Activated naive CD8-positive, alpha-beta T cell treated with anti-CD3 and anti-CD28 coated beads, Interleukin-2, amount 50 U/mL, for 24 hours (primary cell): ENCODE measurements at regions not wholly inside any gene's neighbourhood (a gene's known extent, or its start where the extent isn't known, plus 50 kb on each side); places are given as distances from the start of the nearest gene placed in this dataset.
"Not testable (repeated sequence)": the region's sequence is repeated elsewhere in the genome, so short reads cannot be mapped to it uniquely, and the experiment has no call there.

Experiments
- ATAC-seq: fragments of 150-1000 bp; cut with Tn5 transposase; one replicate; pipeline ENCODE4 v1.10.0; 2021
- DNase-seq: peaks from one replicate; pipeline ENCODE4 v3.0.0; 2021
- H3K27ac Mint-ChIP-seq: one replicate; pipeline ENCODE4 v1.8.0; 2021; ENCODE audit warnings: mild to moderate bottlenecking, mixed read lengths
- H3K27me3 Mint-ChIP-seq: one replicate; pipeline ENCODE4 v1.8.0; 2021; ENCODE audit warnings: mixed read lengths
- H3K36me3 Mint-ChIP-seq: one replicate; pipeline ENCODE4 v1.8.0; 2021; ENCODE audit warnings: low read depth, mixed read lengths
- H3K4me1 Mint-ChIP-seq: one replicate; pipeline ENCODE4 v1.8.0; 2021; ENCODE audit warnings: mixed read lengths
- H3K4me3 Mint-ChIP-seq: one replicate; pipeline ENCODE4 v1.8.0; 2021; ENCODE audit warnings: mild to moderate bottlenecking, moderate library complexity, mixed read lengths
- H3K9me3 Mint-ChIP-seq: one replicate; pipeline ENCODE4 v1.8.0; 2021; ENCODE audit warnings: mixed read lengths

DNA sequence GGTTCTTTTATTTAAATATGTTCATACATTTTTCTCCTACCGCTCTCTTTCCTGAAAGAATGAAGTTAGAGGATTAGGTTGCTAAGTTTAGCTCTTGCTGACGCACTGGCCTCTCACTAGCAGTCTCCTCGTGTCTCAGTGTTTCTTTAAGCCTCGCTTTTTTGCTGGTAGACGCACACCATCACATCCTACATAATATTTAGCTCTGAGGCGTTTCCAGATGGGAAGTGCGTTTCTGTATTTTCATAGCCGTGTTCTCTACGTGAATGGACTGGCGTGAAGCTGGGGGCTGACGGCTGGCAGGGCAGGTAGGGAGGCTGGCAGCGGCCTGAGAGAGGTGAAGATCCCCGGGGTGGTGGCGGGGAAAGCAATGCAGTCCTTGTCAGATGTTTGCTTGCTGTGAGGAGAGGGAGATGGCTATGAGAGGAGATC is 79.2 kb upstream of the SPRY4 start:
- Mint-ChIP-seq H3K9me3 (no peaks in the 10 kb centered on the region), H3K27ac (no peak overlapping the region), H3K36me3 (no peaks in the 10 kb centered on the region), H3K4me3 (no peak overlapping the region), H3K27me3 (no peaks in the 10 kb centered on the region), H3K4me1 (peaks cover 2% of the 10 kb centered on the region)
- no peak for ATAC-seq
- no peak for DNase-seq

DNA sequence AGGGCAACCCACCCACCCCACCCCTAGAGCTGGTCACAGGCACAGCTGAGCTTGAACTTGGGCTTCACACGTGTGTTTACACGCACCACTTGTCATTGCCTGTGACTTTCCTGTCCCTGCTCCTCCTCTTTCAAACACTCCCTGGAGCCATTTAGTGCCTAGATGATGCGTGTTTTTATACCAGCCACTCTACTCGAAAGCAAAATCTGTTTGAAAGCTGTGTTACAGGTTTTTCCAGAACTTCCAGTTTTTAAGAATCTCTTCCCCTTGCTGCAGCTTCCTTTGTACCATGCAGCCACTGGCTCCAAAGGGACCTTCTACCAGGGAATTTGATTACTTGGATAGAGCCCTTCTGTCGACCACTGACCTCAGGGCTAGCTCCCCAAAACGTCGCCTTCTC is 78.8 kb upstream of the SPRY4 start:
- ATAC-seq (no peak), DNase-seq (no peak)
- Mint-ChIP-seq H3K36me3 (no peaks in the 10 kb centered on the region), H3K9me3 (no peaks in the 10 kb centered on the region), H3K4me1 (peaks cover 2% of the 10 kb centered on the region), H3K4me3 (no peak overlapping the region), H3K27me3 (no peaks in the 10 kb centered on the region), H3K27ac (no peak overlapping the region)

DNA sequence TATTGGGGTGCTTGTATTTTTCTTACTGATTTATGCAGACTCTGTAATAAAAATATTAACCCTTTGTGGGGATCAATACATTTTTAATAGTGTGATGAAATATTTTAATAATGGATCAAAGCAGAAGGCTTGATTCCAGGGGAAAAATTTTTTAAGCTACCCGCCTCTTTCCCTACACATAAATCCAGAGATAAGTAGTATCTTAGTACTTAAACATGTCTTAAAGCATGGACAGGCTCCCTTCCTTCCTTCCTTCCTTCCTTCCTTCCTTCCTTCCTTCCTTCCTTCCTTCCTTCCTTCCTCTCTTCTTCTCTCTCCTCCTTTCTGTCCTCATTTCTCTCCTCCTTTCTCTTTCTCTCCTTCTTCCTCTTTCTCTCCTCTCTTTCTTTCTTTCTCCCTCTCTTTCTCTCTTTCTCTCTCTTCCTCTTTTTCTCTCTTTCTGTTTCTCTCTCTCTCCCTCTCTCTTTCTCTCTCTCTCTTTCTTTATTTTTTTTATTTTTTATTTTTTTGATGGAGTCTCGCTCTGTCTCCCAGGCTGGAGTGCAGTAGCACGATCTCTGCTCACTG is 78.0 kb upstream of the SPRY4 start:
- H3K4me3 Mint-ChIP-seq = no peak overlapping the region
- no peaks in the 10 kb centered on the region for H3K36me3 Mint-ChIP-seq
- no peak for DNase-seq
- H3K27ac Mint-ChIP-seq = no peak overlapping the region
- H3K27me3 Mint-ChIP-seq = no peaks in the 10 kb centered on the region
- H3K9me3 Mint-ChIP-seq = no peaks in the 10 kb centered on the region
- peaks cover 2% of the 10 kb centered on the region for H3K4me1 Mint-ChIP-seq
- no peak for ATAC-seq

DNA sequence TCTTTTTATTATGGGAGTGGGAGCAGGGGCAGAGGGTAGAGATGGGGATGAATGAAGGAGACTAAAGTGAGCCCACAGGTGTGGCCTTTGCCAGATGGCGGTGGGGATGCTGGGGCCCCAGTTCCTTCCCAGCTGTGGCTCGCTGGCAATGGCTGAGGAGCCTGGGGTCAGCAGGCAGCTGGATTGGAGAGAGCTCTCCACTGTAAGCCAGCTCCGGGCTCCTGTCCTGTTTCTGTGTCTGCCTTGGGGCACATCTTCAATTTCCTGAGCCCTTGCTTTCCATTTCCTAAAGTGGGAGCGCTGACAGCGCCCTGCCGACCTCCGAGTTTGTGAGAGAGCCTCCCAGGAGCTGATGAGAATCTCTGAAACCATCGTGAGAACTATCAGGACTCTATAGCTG is 75.6 kb upstream of the SPRY4 start:
- no peak for ATAC-seq
- Mint-ChIP-seq H3K4me3 (no peak overlapping the region), H3K27ac (no peak overlapping the region), H3K9me3 (peaks cover 14% of the 10 kb centered on the region), H3K27me3 (no peaks in the 10 kb centered on the region), H3K36me3 (peaks cover 7% of the 10 kb centered on the region), H3K4me1 (peaks cover 2% of the 10 kb centered on the region)
- no peak for DNase-seq

DNA sequence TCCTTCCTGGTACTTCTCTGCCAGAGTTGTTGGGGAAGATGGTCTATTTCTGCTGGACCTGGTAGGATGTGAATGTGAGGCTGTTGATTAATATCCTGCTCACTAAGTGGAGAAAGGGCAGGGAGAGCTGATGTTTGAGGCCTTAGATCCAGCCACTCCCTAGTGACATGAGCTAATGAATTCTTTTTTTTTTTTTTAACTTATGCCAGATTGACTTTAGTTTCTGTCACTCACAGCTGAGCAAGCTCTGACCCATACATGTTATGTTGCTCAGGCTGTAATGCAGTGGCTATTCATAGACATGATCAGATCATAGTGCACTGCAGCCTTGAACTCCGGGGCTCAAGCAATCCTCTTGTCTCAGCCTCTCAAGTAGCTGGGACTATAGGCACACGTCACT is 75.1 kb upstream of the SPRY4 start:
- Mint-ChIP-seq H3K4me1 (peaks cover 2% of the 10 kb centered on the region), H3K36me3 (peaks cover 7% of the 10 kb centered on the region), H3K4me3 (no peak overlapping the region), H3K27ac (no peak overlapping the region), H3K27me3 (no peaks in the 10 kb centered on the region), H3K9me3 (peaks cover 19% of the 10 kb centered on the region)
- ATAC-seq (no peak), DNase-seq (no peak)

DNA sequence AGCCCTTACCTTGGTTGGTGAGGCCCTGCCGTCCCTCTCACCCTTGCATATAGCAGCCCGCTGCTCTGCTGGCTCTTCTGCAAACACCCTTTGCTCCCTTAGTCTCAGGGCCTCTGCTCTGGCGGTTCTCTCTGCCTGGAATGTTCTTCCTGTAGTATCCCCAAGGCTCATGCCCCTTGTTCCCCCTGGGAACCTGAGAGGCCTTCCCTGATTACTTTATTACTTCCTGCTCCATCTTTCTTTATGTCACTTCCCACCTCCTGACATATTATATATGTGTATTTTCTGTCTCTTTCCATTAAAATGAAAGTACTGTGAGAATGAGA is 73.9 kb upstream of the SPRY4 start:
- peaks cover 19% of the 10 kb centered on the region for H3K9me3 Mint-ChIP-seq
- DNase-seq (no peak), ATAC-seq (no peak)
- no peak overlapping the region for H3K4me3 Mint-ChIP-seq
- H3K27me3 Mint-ChIP-seq = no peaks in the 10 kb centered on the region
- H3K36me3 Mint-ChIP-seq = peaks cover 7% of the 10 kb centered on the region
- H3K4me1 Mint-ChIP-seq = peaks cover 2% of the 10 kb centered on the region
- H3K27ac Mint-ChIP-seq = no peak overlapping the region

DNA sequence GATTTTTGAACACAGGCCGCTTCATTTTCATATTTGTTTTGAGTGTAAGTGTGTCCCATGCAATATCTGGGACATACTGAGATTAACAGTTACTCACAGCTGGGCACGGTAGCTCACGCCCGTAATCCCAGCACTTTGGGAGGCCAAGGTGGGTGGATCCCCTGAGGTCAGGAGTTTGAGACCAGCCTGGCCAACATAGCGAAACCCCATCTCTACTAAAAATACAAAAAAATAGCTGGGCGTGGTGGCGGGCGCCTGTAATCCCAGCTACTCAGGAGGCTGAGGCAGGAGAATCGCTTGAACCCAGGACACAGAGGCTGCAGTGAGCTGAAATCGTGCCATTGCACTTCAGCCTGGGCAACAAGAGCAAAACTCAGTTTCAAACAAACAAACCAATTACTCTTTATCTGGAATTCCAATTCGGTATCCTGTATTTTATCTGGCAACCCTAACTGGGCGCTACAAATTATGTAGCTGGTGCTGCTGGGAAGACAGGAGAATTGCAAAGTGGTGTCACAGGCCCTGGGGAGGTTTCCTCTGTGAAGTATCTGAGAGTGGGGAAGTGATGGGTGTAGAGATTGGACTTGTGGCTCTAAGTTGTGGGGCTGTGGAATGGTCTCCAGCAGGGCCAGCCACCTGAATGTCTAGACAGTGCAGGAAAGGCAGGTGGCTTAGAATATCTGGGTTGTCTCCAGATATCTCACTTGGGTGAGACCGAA is 73.3 kb upstream of the SPRY4 start:
- not testable (repeated sequence) for H3K4me1 Mint-ChIP-seq, H3K27ac Mint-ChIP-seq, H3K4me3 Mint-ChIP-seq, H3K36me3 Mint-ChIP-seq, ATAC-seq, DNase-seq, H3K27me3 Mint-ChIP-seq
- H3K9me3 Mint-ChIP-seq = peaks cover 19% of the 10 kb centered on the region

DNA sequence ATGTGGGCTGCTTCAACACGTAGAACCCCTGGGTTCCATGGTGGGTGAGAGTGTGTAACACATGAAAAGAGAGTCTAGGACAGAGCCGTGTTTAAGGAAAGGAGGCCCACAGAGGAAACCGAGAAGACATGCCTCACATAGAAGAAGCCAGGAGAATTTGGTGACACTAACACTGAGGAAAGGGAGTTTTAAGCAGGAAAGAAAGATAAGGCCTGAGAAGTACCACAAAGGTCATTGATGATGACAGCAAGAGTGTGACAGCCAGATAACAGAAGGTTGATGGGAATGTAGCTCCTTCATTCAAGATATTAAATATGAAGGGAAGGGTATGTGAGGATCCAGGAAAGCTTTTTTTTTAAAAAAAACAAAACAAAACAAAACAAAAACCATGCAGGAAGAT is 72.4 kb upstream of the SPRY4 start:
- Mint-ChIP-seq H3K36me3 (peaks cover 7% of the 10 kb centered on the region), H3K4me3 (no peak overlapping the region), H3K27me3 (no peaks in the 10 kb centered on the region), H3K4me1 (no peaks in the 10 kb centered on the region), H3K27ac (no peak overlapping the region), H3K9me3 (peaks cover 19% of the 10 kb centered on the region)
- ATAC-seq = no peak
- DNase-seq = no peak

DNA sequence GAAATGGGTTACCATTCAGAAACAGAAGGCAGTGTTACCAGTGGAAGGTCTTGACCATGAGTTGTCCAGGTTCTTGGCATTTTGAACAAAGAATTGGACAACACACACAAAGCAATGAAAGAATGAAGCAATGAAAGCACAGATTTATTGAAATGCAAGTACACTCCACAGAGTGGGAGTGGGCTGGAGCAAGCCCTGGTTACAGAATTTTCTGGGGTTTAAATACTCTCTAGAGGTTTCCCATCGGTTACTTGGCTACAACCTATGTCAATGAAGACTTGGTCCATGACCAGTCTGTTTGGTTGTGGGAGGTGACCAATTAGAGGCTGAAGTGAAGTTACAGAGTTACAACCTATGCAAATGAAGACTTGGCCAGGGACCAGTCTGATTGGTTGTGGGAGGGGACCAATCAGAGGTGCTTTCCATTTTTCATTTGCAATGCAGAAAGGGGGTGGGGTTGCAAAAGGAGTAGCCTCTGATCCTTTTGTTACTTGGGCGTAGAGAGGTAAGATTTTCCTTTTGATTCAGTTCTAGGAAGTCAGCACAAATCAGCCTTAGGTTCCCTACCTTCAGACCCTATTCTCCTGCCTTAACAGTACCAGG is 71.7 kb upstream of the SPRY4 start:
- Mint-ChIP-seq H3K9me3 (peaks cover 19% of the 10 kb centered on the region), H3K4me3 (no peak overlapping the region), H3K36me3 (peaks cover 7% of the 10 kb centered on the region), H3K27me3 (peaks cover 2% of the 10 kb centered on the region), H3K27ac (no peak overlapping the region), H3K4me1 (no peaks in the 10 kb centered on the region)
- no peak for DNase-seq
- no peak for ATAC-seq

DNA sequence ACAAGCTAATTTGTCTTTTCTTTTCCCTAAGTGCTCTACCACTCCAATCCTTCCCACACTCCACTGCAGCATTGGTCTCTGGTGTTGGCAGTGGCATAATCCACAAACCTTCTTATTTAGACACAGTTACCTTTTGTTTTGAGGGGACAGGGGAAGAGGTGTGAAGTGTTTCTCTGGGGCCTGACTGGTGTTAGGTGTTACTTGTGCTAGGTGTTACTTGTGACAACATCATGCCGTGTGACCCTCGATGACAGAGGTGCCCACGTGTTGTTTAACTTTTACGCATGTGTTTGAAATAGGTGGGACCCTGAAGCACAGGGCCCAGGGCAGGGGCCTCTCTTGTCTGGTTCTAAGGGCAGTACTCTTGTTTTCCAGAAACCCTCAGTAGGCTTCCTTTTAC is 70.5 kb upstream of the SPRY4 start:
- no peak overlapping the region for H3K4me3 Mint-ChIP-seq
- H3K27ac Mint-ChIP-seq = no peak overlapping the region
- H3K36me3 Mint-ChIP-seq = peaks cover 7% of the 10 kb centered on the region
- H3K27me3 Mint-ChIP-seq = peaks cover 3% of the 10 kb centered on the region
- H3K4me1 Mint-ChIP-seq = no peaks in the 10 kb centered on the region
- H3K9me3 Mint-ChIP-seq = peaks cover 19% of the 10 kb centered on the region
- DNase-seq = no peak
- ATAC-seq = no peak

DNA sequence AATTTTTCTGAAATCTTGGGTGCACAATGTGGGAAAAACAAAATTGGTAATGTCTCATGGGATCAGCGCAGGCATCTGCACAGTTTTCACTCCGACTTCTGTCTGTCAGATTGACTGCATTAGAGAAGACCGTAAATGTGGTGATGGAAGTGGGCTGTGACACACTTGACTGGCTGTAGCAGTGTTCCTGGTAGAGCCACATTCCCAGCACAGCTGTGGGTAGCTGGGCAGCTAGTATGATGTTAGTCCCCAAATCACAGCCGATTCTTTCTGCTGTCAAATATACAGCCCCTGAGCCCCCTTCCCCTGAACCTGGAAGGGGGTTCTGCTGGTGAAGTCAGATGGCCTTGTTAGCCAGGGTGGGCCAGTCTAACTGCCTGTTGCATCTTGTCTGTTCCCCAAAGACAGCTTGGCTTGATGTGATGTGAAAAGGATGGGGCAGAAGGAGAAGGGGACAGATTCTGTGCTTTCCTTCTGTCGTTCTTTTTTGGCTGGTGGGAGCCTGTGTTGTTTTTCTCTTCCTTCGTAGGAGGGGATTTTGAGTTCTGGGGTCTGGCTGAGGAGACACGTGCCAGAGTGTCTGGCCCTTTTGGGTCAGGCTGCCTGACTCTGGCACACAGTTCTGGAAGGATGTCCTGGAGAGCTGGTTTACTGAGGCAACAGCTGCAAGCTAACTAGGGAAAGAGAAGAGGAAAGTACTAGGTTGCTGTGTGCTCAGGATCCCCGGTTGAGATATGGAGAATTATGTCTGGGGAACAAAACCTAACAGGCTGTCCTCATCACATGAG is 66.4 kb upstream of the SPRY4 start:
- H3K4me3 Mint-ChIP-seq = no peak overlapping the region
- H3K4me1 Mint-ChIP-seq = peaks cover 5% of the 10 kb centered on the region
- peaks cover 17% of the 10 kb centered on the region for H3K9me3 Mint-ChIP-seq
- peaks cover 7% of the 10 kb centered on the region for H3K36me3 Mint-ChIP-seq
- DNase-seq = no peak
- peaks cover 5% of the 10 kb centered on the region for H3K27me3 Mint-ChIP-seq
- ATAC-seq = no peak
- no peak overlapping the region for H3K27ac Mint-ChIP-seq

DNA sequence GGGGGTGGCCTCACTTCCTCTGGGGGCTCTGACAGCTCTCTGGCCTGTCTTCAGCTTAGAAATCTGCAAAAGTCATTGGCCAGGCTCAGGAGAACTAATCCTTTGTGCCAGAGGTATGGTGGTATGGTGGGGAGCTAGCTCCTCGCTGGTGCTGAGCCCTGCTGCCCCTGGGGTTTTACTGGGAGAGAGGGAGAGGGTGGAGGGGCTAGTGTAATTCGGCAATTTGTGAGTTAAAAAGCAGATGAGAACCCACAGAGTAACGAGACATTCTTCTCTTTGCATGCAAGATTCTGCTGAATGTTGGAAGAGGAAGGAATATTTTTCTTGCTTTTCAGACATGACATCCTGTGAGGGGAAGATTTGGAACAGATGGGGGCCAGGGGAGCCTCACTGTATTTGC is 65.5 kb upstream of the SPRY4 start:
- peaks cover 8% of the 10 kb centered on the region for H3K4me1 Mint-ChIP-seq
- DNase-seq (no peak), ATAC-seq (no peak)
- no peak overlapping the region for H3K27ac Mint-ChIP-seq
- H3K27me3 Mint-ChIP-seq = peaks cover 5% of the 10 kb centered on the region
- no peak overlapping the region for H3K4me3 Mint-ChIP-seq
- peaks cover 2% of the 10 kb centered on the region for H3K36me3 Mint-ChIP-seq
- H3K9me3 Mint-ChIP-seq = peaks cover 8% of the 10 kb centered on the region

DNA sequence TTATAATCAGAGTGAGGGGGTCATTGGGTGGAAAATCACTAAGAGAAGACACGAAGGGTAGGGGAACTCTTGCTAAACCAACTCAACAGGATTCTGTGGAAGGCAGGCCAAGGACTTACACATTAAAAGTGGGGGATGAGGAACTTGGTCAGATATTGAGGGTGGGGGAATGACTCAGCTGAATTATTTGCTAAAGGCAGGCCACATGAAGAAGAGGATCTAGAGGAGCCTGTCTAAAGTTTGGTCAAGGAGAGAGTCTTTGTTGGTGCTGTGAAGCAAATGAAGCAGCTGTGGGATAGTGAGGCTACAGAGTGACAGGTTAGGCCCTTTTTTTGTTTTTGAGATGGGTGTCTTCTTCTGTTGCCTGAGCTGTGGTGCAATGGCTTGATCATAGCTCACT is 63.9 kb upstream of the SPRY4 start:
- H3K9me3 Mint-ChIP-seq = peaks cover 4% of the 10 kb centered on the region
- H3K27me3 Mint-ChIP-seq = peaks cover 5% of the 10 kb centered on the region
- H3K4me3 Mint-ChIP-seq = no peak overlapping the region
- H3K36me3 Mint-ChIP-seq = peaks cover 2% of the 10 kb centered on the region
- no peak overlapping the region for H3K27ac Mint-ChIP-seq
- peaks cover 10% of the 10 kb centered on the region for H3K4me1 Mint-ChIP-seq
- DNase-seq = no peak
- ATAC-seq = no peak

DNA sequence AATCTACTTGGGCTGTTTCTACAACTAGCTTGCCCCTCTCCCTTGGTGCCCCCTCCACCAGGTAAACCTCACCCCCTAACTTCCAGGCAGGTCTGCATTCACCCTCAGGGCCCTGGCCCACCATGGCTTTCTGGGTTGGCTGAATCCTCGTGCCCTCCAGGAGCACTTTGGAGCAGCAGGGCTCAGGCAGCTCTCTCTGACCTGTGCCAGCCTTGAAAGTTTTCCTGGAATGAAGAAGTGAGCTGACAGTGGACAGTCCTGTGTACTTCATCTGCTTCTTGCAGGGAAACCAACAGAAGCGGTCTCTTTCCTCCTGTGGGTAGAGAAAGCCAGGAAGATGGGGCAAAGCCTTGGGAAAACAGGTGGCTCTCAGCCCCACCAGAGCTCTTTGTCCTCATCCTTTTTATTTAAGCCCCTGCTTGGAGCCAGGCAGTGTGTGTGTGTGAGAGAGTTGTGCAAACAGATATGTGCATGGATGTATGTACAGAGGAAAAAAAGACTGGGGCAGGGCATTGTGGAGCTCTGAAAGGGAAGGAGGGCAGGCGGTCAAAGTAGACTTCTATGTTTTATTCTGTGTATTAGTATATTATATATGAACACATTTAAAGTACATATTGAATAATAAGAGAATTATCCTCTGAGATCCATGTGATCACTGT is 62.3 kb upstream of the SPRY4 start:
- no peak overlapping the region for H3K27ac Mint-ChIP-seq
- H3K9me3 Mint-ChIP-seq = peaks cover 4% of the 10 kb centered on the region
- H3K4me1 Mint-ChIP-seq = peaks cover 10% of the 10 kb centered on the region
- DNase-seq = no peak
- ATAC-seq = no peak
- peaks cover 2% of the 10 kb centered on the region for H3K36me3 Mint-ChIP-seq
- no peak overlapping the region for H3K4me3 Mint-ChIP-seq
- H3K27me3 Mint-ChIP-seq = peaks cover 5% of the 10 kb centered on the region
